Loucy (cell line): ENCODE measurements at regions not wholly inside any gene's neighbourhood (a gene's known extent, or its start where the extent isn't known, plus 50 kb on each side); places are given as distances from the start of the nearest gene placed in this dataset.

Experiments
- H2AFZ ChIP-seq: fragments of 200-600 bp; sonication (generic); 2 replicates; pipeline ENCODE4 v1.6.0; 2016; ENCODE audit warnings: antibody characterized with exemption, mild to moderate bottlenecking, low read length, moderate library complexity
- H3F3A ChIP-seq: fragments of 200-600 bp; 2 replicates; pipeline ENCODE4 v1.6.0; 2016; ENCODE audit warnings: antibody characterized with exemption, low read depth, mild to moderate bottlenecking
- H3K27me3 ChIP-seq: fragments of 200-600 bp; sonication (generic); 2 replicates; pipeline ENCODE4 v1.6.1; 2014; ENCODE audit warnings: low read length, mild to moderate bottlenecking; ENCODE audit not compliant: insufficient read depth, poor library complexity, severe bottlenecking
- H3K36me3 ChIP-seq: fragments of 200-600 bp; sonication (generic); 2 replicates; pipeline ENCODE4 v1.6.1; 2016; ENCODE audit warnings: low read length; ENCODE audit not compliant: insufficient read depth
- H3K4me1 ChIP-seq: fragments of 200-600 bp; sonication (generic); 2 replicates; pipeline ENCODE4 v1.5.1; 2014; ENCODE audit warnings: low read length, mild to moderate bottlenecking; ENCODE audit not compliant: insufficient read depth, poor library complexity, severe bottlenecking
- H3K4me2 ChIP-seq: fragments of 200-600 bp; sonication (generic); 2 replicates; pipeline ENCODE4 v1.6.0; 2014; ENCODE audit warnings: antibody characterized with exemption, low read length, low read depth, mild to moderate bottlenecking; ENCODE audit not compliant: poor library complexity, severe bottlenecking
- H3K4me3 ChIP-seq: fragments of 200-600 bp; sonication (generic); 2 replicates; pipeline ENCODE4 v1.5.1; 2014; ENCODE audit warnings: low read length, mild to moderate bottlenecking, mixed read lengths; ENCODE audit not compliant: poor library complexity, severe bottlenecking
- H3K79me2 ChIP-seq: fragments of 200-600 bp; sonication (generic); 2 replicates; pipeline ENCODE4 v1.6.1; 2014; ENCODE audit warnings: low read length; ENCODE audit not compliant: insufficient read depth
- H3K9ac ChIP-seq: fragments of 200-600 bp; sonication (generic); 2 replicates; pipeline ENCODE4 v1.6.0; 2014; ENCODE audit warnings: mild to moderate bottlenecking, low read depth, low read length, moderate library complexity; ENCODE audit not compliant: poor library complexity, severe bottlenecking
- H3K9me2 ChIP-seq: fragments of 200-600 bp; sonication (generic); replicated peaks from 2 replicates; pipeline ENCODE4 v1.6.1; 2016; ENCODE audit warnings: low read depth, low read length, mixed read lengths
- H3K9me3 ChIP-seq: fragments of 200-600 bp; sonication (generic); 2 replicates; pipeline ENCODE4 v1.6.1; 2014; ENCODE audit warnings: mild to moderate bottlenecking, antibody characterized with exemption, low read length, low read depth; ENCODE audit not compliant: insufficient read depth
- H4K20me1 ChIP-seq: fragments of 200-600 bp; sonication (generic); 2 replicates; pipeline ENCODE4 v1.6.0; 2014; ENCODE audit warnings: antibody characterized with exemption, low read length, mild to moderate bottlenecking; ENCODE audit not compliant: insufficient read depth, poor library complexity, severe bottlenecking
- CTCF ChIP-seq: fragments of 200-600 bp; sonication (generic); conservative IDR thresholded peaks from 2 replicates; pipeline ENCODE4 v1.5.1; 2014; ENCODE audit warnings: mild to moderate bottlenecking, antibody characterized with exemption, low read length
- EZH2phosphoT487 ChIP-seq: fragments of 200-600 bp; IDR thresholded peaks from 2 replicates; pipeline ENCODE4 v1.6.1; 2018; ENCODE audit warnings: antibody characterized with exemption, mild to moderate bottlenecking, moderate library complexity, borderline replicate concordance

DNA sequence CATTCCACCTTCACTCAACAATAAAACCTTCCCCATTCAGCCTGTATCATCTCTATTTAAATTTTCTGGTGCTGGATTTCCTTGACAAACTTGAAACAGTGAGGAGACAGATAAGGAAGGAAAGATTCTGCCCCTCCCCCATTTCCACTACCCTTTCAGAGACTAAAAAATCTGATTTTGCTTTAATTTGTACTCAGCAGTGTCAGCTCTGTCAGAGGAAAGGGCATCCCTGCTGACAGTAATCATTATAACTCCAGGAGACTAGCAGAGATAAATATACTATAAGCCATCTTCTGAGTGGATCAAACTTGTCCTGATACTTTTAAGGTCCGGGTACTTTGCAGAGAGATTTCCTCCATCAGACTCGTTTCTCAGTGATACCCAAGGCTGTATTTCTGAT is 155.6 kb downstream of the SAMD5 start:
- Histone ChIP-seq H3K9me2 (no peaks in the 10 kb centered on the region), H2AFZ (no peak overlapping the region), H4K20me1 (no peaks in the 10 kb centered on the region), H3K4me2 (no peak overlapping the region), H3K79me2 (no peaks in the 10 kb centered on the region), H3K36me3 (no peaks in the 10 kb centered on the region), H3K9me3 (peaks cover 4% of the 10 kb centered on the region; the same call in 1 of the 2 replicates), H3K27me3 (no peaks in the 10 kb centered on the region), H3F3A (no peaks in the 10 kb centered on the region), H3K4me1 (no peaks in the 10 kb centered on the region), H3K4me3 (no peak overlapping the region), H3K9ac (no peak overlapping the region)
- TF ChIP-seq EZH2phosphoT487, result no peak
- no peak for TF ChIP-seq CTCF

- no peak overlapping the region for H3K9ac ChIP-seq
- H3K27me3 ChIP-seq, result no peaks in the 10 kb centered on the region
- H3K79me2 ChIP-seq, result no peaks in the 10 kb centered on the region
- no peak overlapping the region for H3K4me3 ChIP-seq
- no peaks in the 10 kb centered on the region for H3F3A ChIP-seq
- H3K9me2 ChIP-seq, result no peaks in the 10 kb centered on the region
- no peaks in the 10 kb centered on the region for H4K20me1 ChIP-seq
- no peak for TF ChIP-seq CTCF
- TF ChIP-seq EZH2phosphoT487, result no peak
- H3K4me2 ChIP-seq, result no peak overlapping the region
- no peaks in the 10 kb centered on the region for H3K36me3 ChIP-seq
- H2AFZ ChIP-seq, result no peak overlapping the region
- H3K4me1 ChIP-seq, result no peaks in the 10 kb centered on the region
- H3K9me3 ChIP-seq, result peaks cover 7% of the 10 kb centered on the region; the same call in 1 of the 2 replicates
These were observed 157.8 kb downstream of the SAMD5 start for GRCh38 chr6:147666255-147666654.

DNA sequence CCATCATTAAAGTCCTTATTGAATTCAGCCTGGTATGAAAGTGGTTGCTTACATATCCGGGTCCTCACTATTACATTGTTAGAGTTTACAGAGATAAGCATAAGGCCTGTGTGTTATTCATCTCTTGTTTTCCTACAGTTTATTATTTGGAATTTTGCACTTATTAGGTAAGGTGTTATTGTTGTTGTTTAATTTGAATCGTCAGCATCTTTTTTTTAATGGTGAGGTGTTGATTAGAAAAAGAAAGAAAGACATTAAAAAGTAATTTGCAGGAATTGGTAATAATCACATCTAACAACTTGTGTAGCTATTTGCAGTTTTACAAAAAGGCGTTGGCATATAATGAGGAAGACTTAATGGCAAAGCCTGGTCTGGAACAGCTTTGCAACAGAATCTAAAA is 158.6 kb downstream of the SAMD5 start:
- H3F3A ChIP-seq, result no peaks in the 10 kb centered on the region

More for the DNA sequence above, 158.6 kb downstream of the SAMD5 start:
- H3K9me2 ChIP-seq, result no peaks in the 10 kb centered on the region
- peaks cover 7% of the 10 kb centered on the region; the same call in 1 of the 2 replicates for H3K9me3 ChIP-seq
- no peaks in the 10 kb centered on the region for H3K27me3 ChIP-seq
- H3K4me2 ChIP-seq, result no peak overlapping the region
- H2AFZ ChIP-seq, result no peak overlapping the region
- no peak overlapping the region for H3K4me3 ChIP-seq
- no peaks in the 10 kb centered on the region for H4K20me1 ChIP-seq
- H3K9ac ChIP-seq, result no peak overlapping the region
- H3K4me1 ChIP-seq, result no peaks in the 10 kb centered on the region
- H3K36me3 ChIP-seq, result no peaks in the 10 kb centered on the region
- TF ChIP-seq CTCF, result no peak
- no peak for TF ChIP-seq EZH2phosphoT487
- H3K79me2 ChIP-seq, result no peaks in the 10 kb centered on the region
